Stomach (tissue), 8 donors: ENCODE measurements at regions not wholly inside any gene's neighbourhood (a gene's known extent, or its start where the extent isn't known, plus 50 kb on each side); places are given as distances from the start of the nearest gene placed in this dataset.

Source experiments
- DNase-seq, 2 donors: peaks; one replicate each; pipeline versions ENCODE4 v3.0.0 to v3.0.0-alpha.2; 2013 to 2019
- H3K27ac ChIP-seq, 5 donors: fragments of 200-600 bp in 4 of 5; sonication (generic) in 4 of 5; one replicate each; pipeline ENCODE4 v1.5.1; 2013 to 2019; ENCODE audit warnings: mild to moderate bottlenecking in 1 of 5, moderate library complexity in 1 of 5
- H3K27me3 ChIP-seq, 3 donors: fragments of 200-600 bp; sonication (generic); one replicate each; pipeline ENCODE4 v1.5.1; 2017 to 2019; ENCODE audit warnings: mixed run types in 1 of 3
- H3K36me3 ChIP-seq, 4 donors: fragments of 200-600 bp; sonication (generic); 1 replicate in 3 of 4; 2 replicates in 1 of 4; pipeline ENCODE4 v1.5.1; 2016 to 2019
- H3K4me1 ChIP-seq, 4 donors: fragments of 200-600 bp; sonication (generic); one replicate each; pipeline ENCODE4 v1.5.1; 2016 to 2019
- H3K4me3 ChIP-seq, 4 donors: fragments of 200-600 bp; sonication (generic) in 3 of 4; one replicate each; pipeline ENCODE4 v1.5.1; 2016 to 2019; ENCODE audit warnings: mild to moderate bottlenecking in 1 of 4
- H3K9me3 ChIP-seq, 4 donors: fragments of 200-600 bp; sonication (generic); one replicate each; pipeline ENCODE4 v1.5.1; 2016 to 2019
- CTCF ChIP-seq, 7 experiments: fragments of 450-650 bp in 4 of 7; fragments of 200-600 bp in 3 of 7; sonication (generic) in 3 of 7; IDR thresholded peaks; one replicate each; pipeline ENCODE4 v1.5.1; 2016 to 2019; ENCODE audit warnings: antibody characterized with exemption in 7 of 7, control low read depth in 2 of 7, mild to moderate bottlenecking in 1 of 7
- EP300 ChIP-seq: sonication (generic); formaldehyde crosslinking; IDR thresholded peaks from one replicate; pipeline ENCODE4 v1.6.1; 2017; ENCODE audit warnings: antibody characterized with exemption
- POLR2A ChIP-seq, 4 donors: fragments of 450-650 bp; IDR thresholded peaks; one replicate each; pipeline ENCODE4 v1.6.1; 2016; ENCODE audit warnings: antibody characterized with exemption in 4 of 4, control low read depth in 2 of 4, mild to moderate bottlenecking in 1 of 4, moderate library complexity in 1 of 4
- POLR2AphosphoS5 ChIP-seq, 3 donors: sonication (generic); formaldehyde crosslinking; IDR thresholded peaks; one replicate each; pipeline ENCODE4 v1.6.1; 2016; ENCODE audit warnings: antibody characterized with exemption in 3 of 3
- WGBS, 5 donors: extraction: QIAGEN DNeasy Blood & Tissue Kit in 3 of 5; methylation state at CpG; one replicate each; pipeline versions ENCODE4 v1.1.5 to v1.1.7; 2013 to 2018; 5-methylcytosine and 5-hydroxymethylcytosine counted together
- intact Hi-C: fragments of 100-400 bp; cut with DNase I; formaldehyde crosslinking; loops from one replicate; pipeline ENCODE4 v1.15.1; 2023; ENCODE audit warnings: low total_unique reads
- donor health status: healthy with polysubstance abuse.
- donor health status: Bipolar disorder and iron deficiency.
- donor health status: healthy.

GRCh38 chr15:38050529-38051448 lies 116.3 kb downstream of the TMCO5A start:
- 46 to 56% (median 50%) methylated on average over 4 of the region's 4 CpGs for WGBS, 5 donors
- no peaks in the 10 kb centered on the region for H3K27me3 ChIP-seq
- intact Hi-C loops, result no loop called here
- H3K4me1 ChIP-seq, result no peaks in the 10 kb centered on the region
- TF ChIP-seq CTCF (IDR thresholded peaks at IDR 0.05), result no peak
- TF ChIP-seq POLR2A (IDR thresholded peaks at IDR 0.05), result no peak
- TF ChIP-seq EP300, result no peak
- TF ChIP-seq POLR2AphosphoS5 (IDR thresholded peaks at IDR 0.05), result no peak
- peak overlapping the region in 1 of 5 donors; percentile 36 for H3K27ac ChIP-seq
- H3K9me3 ChIP-seq, result no peaks in the 10 kb centered on the region
- no peak overlapping the region for H3K4me3 ChIP-seq
- H3K36me3 ChIP-seq, result no peaks in the 10 kb centered on the region
- DNase-seq, result peak in 1 of 2 donors; percentile 41

DNA sequence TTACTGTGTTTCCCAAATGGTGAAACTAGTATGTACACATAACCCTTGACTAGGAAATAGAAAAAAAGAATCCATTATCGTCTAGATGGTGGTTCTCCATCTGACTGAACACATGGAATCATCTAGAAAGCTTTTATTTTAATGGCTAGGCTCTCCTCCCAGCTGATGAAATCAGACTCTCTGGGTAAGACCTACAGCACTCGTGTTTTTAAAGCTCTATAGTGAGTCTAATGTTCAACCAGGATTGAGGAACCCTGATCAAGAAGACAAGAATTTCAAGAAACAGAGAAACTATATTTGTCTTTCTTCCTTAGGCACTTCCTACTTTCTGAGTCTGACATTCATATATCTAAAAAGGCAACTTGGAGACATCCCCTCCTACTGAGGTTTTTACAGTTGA lies 118.8 kb downstream of the TMCO5A start:
- H3K4me3 ChIP-seq, result no peak overlapping the region
- TF ChIP-seq CTCF (IDR thresholded peaks at IDR 0.05) (no peak), POLR2A (IDR thresholded peaks at IDR 0.05) (no peak), POLR2AphosphoS5 (IDR thresholded peaks at IDR 0.05) (no peak), EP300 (no peak)
- H3K9me3 ChIP-seq, result no peaks in the 10 kb centered on the region
- H3K27me3 ChIP-seq, result no peaks in the 10 kb centered on the region
- no peaks in the 10 kb centered on the region for H3K36me3 ChIP-seq
- WGBS, 5 donors, result 64 to 77% (median 74%) methylated on average over 2 of the region's 2 CpGs
- no peak overlapping the region for H3K27ac ChIP-seq
- no peak for DNase-seq
- intact Hi-C loops, result no loop called here
- no peaks in the 10 kb centered on the region for H3K4me1 ChIP-seq

GRCh38 chr15:38053776-38054175 lies 119.3 kb downstream of the TMCO5A start:
- Histone ChIP-seq H3K4me1 (no peaks in the 10 kb centered on the region), H3K9me3 (no peaks in the 10 kb centered on the region), H3K27ac (no peak overlapping the region), H3K27me3 (no peaks in the 10 kb centered on the region), H3K4me3 (no peak overlapping the region), H3K36me3 (no peaks in the 10 kb centered on the region)
- WGBS, 5 donors, result 94 to 96% (median 95%) methylated on average over 3 of the region's 3 CpGs
- intact Hi-C loops, result no loop called here
- TF ChIP-seq POLR2A (IDR thresholded peaks at IDR 0.05) (no peak), EP300 (no peak), CTCF (IDR thresholded peaks at IDR 0.05) (no peak), POLR2AphosphoS5 (IDR thresholded peaks at IDR 0.05) (no peak)
- no peak for DNase-seq

- no peak overlapping the region for H3K27ac ChIP-seq
- DNase-seq, result no peak
- intact Hi-C loops, result no loop called here
- no peaks in the 10 kb centered on the region for H3K9me3 ChIP-seq
- no peaks in the 10 kb centered on the region for H3K36me3 ChIP-seq
- TF ChIP-seq POLR2AphosphoS5 (IDR thresholded peaks at IDR 0.05) (no peak), POLR2A (IDR thresholded peaks at IDR 0.05) (no peak), CTCF (IDR thresholded peaks at IDR 0.05) (no peak), EP300 (no peak)
- no peaks in the 10 kb centered on the region for H3K4me1 ChIP-seq
- no peak overlapping the region for H3K4me3 ChIP-seq
- no peaks in the 10 kb centered on the region for H3K27me3 ChIP-seq
Measured at GRCh38 chr15:38054488-38054887, 120.0 kb downstream of the TMCO5A start.
